ENCODE measurements at regions not wholly inside any gene's neighbourhood (a gene's known extent, or its start where the extent isn't known, plus 50 kb on each side); places are given as distances from the start of the nearest gene placed in this dataset.

DNA sequence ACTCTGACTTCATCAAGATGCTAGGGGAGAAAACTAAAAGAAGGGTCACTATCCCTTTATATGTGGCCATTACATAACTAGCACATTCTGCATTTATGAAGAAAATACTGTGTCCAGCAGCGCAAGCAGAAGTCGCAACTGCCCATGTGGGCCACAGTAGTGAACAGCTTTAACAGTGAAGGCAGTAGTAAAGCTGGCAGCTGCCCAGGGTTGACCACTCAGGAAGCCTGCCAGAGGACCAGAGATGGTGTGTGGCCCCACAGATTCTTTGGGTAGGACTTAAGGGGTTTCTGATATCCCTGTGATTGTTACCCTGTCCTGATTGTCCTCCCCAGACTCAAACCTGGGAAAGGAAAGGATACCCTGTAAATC, 88.3 kb upstream of the NT5E start (continued):
- TF ChIP-seq, protein P1, sequence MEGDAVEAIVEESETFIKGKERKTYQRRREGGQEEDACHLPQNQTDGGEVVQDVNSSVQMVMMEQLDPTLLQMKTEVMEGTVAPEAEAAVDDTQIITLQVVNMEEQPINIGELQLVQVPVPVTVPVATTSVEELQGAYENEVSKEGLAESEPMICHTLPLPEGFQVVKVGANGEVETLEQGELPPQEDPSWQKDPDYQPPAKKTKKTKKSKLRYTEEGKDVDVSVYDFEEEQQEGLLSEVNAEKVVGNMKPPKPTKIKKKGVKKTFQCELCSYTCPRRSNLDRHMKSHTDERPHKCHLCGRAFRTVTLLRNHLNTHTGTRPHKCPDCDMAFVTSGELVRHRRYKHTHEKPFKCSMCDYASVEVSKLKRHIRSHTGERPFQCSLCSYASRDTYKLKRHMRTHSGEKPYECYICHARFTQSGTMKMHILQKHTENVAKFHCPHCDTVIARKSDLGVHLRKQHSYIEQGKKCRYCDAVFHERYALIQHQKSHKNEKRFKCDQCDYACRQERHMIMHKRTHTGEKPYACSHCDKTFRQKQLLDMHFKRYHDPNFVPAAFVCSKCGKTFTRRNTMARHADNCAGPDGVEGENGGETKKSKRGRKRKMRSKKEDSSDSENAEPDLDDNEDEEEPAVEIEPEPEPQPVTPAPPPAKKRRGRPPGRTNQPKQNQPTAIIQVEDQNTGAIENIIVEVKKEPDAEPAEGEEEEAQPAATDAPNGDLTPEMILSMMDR (conservative IDR thresholded peaks at IDR 0.05; ENCODE audit: low read depth, low read length): no peak
- TF ChIP-seq, protein P2, sequence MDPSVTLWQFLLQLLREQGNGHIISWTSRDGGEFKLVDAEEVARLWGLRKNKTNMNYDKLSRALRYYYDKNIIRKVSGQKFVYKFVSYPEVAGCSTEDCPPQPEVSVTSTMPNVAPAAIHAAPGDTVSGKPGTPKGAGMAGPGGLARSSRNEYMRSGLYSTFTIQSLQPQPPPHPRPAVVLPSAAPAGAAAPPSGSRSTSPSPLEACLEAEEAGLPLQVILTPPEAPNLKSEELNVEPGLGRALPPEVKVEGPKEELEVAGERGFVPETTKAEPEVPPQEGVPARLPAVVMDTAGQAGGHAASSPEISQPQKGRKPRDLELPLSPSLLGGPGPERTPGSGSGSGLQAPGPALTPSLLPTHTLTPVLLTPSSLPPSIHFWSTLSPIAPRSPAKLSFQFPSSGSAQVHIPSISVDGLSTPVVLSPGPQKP (IDR thresholded peaks at IDR 0.05; ENCODE audit: borderline replicate concordance, low read depth, low read length): no peak

Data from IMR-90 (cell line).